ENCODE measurements at regions not wholly inside any gene's neighbourhood (a gene's known extent, or its start where the extent isn't known, plus 50 kb on each side); places are given as distances from the start of the nearest gene placed in this dataset.

- intact Hi-C loops (cut with micrococcal nuclease; ENCODE audit: unreplicated experiment): no loop called here
- no peaks in the 10 kb centered on the region for H3K4me1 ChIP-seq (ENCODE audit: control insufficient read depth, insufficient read depth, low read length)
- BruUV-seq (replicated peaks): no TSS peak
- no peak overlapping the region for H3K4me3 ChIP-seq (ENCODE audit: low read depth in 2 of 2, low read length in 2 of 2)
- H3K27ac ChIP-seq (ENCODE audit: low read length): no peak overlapping the region
- TF ChIP-seq POLR2AphosphoS5 (IDR thresholded peaks at IDR 0.05; ENCODE audit: low read depth, low read length) (no peak), REST (IDR thresholded peaks at IDR 0.05; ENCODE audit: insufficient read depth in 1 of 2, low read depth in 2 of 2, low read length in 1 of 2) (no peak), TCF7L2 (IDR thresholded peaks at IDR 0.05; ENCODE audit: low read depth, low read length) (no peak), CTCF (IDR thresholded peaks at IDR 0.05) (no peak), SIN3A (IDR thresholded peaks at IDR 0.05; ENCODE audit: borderline replicate concordance, insufficient read depth, low read depth, low read length) (no peak)
- H3K9me3 ChIP-seq (ENCODE audit: control insufficient read depth, insufficient read depth, low read depth, low read length): peaks cover 3% of the 10 kb centered on the region; the same call in 1 of the 2 replicates
- ATAC-seq: no peak
- DNase-seq (ENCODE audit: low read depth, low spot score): no peak
- in situ Hi-C loops (cut with HindIII; ENCODE audit: low pct_unique_long_range_greater_than_20kb, low sequenced_read_pairs): no loop called here
- no peaks in the 10 kb centered on the region for H3K27me3 ChIP-seq (ENCODE audit: control insufficient read depth, insufficient read depth, low read length)
- ChIA-PET POLR2A (no interaction called here), CTCF (no interaction called here)
- no peaks in the 10 kb centered on the region for H3K36me3 ChIP-seq (ENCODE audit: control insufficient read depth, insufficient read depth, low read length)
Observed at GRCh38 chr3:104586344-104586743, 780.4 kb upstream of the ALCAM start.

GRCh38 chr3:104588442-104588841, 778.3 kb upstream of the ALCAM start:
- ATAC-seq: no peak

More at GRCh38 chr3:104588442-104588841, 778.3 kb upstream of the ALCAM start:
- Histone ChIP-seq H3K27me3 (ENCODE audit: control insufficient read depth, insufficient read depth, low read length) (no peaks in the 10 kb centered on the region), H3K9me3 (ENCODE audit: control insufficient read depth, insufficient read depth, low read depth, low read length) (no peaks in the 10 kb centered on the region), H3K36me3 (ENCODE audit: control insufficient read depth, insufficient read depth, low read length) (no peaks in the 10 kb centered on the region), H3K4me3 (ENCODE audit: low read depth in 2 of 2, low read length in 2 of 2) (no peak overlapping the region), H3K27ac (ENCODE audit: low read length) (no peak overlapping the region), H3K4me1 (ENCODE audit: control insufficient read depth, insufficient read depth, low read length) (no peaks in the 10 kb centered on the region)
- CTCF ChIA-PET: no interaction called here
- TF ChIP-seq CTCF (IDR thresholded peaks at IDR 0.05) (no peak), SIN3A (IDR thresholded peaks at IDR 0.05; ENCODE audit: borderline replicate concordance, insufficient read depth, low read depth, low read length) (no peak), REST (IDR thresholded peaks at IDR 0.05; ENCODE audit: insufficient read depth in 1 of 2, low read depth in 2 of 2, low read length in 1 of 2) (no peak), TCF7L2 (IDR thresholded peaks at IDR 0.05; ENCODE audit: low read depth, low read length) (no peak), POLR2AphosphoS5 (IDR thresholded peaks at IDR 0.05; ENCODE audit: low read depth, low read length) (no peak)
- POLR2A ChIA-PET: no interaction called here
- DNase-seq (ENCODE audit: low read depth, low spot score): no peak
- in situ Hi-C loops (cut with HindIII; ENCODE audit: low pct_unique_long_range_greater_than_20kb, low sequenced_read_pairs): no loop called here
- intact Hi-C loops (cut with micrococcal nuclease; ENCODE audit: unreplicated experiment): no loop called here
- BruUV-seq (replicated peaks): no TSS peak
